DMS153 (cell line): ENCODE measurements at regions not wholly inside any gene's neighbourhood (a gene's known extent, or its start where the extent isn't known, plus 50 kb on each side); places are given as distances from the start of the nearest gene placed in this dataset.
"Not testable (repeated sequence)": the region's sequence is repeated elsewhere in the genome, so short reads cannot be mapped to it uniquely, and the experiment has no call there.

Experiments
- DNase-seq: peaks from one replicate; lab custom pipeline; 2025; lab: John Stamatoyannopoulos, UW

DNA sequence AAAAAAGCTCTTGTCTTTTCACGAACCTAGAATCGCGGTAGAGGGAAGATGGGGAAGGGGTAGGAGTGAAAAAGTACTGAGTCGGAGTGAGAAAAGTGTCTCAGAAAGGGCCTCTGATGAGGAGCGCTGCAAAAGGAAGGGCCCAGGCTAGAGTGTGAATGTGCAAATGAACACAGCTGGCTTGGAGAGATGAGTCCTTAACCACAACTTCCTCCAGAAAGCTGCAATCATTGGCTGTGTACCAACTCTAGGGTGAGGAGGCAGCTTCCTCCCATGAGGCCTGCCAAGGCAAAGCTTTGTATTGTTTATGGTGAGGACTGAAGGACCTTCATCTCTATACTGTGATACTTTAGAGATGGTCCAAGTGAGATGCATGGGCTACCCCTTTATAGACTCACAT is 566.9 kb upstream of the ANO5 start:
- DNase-seq, result no peak

DNA sequence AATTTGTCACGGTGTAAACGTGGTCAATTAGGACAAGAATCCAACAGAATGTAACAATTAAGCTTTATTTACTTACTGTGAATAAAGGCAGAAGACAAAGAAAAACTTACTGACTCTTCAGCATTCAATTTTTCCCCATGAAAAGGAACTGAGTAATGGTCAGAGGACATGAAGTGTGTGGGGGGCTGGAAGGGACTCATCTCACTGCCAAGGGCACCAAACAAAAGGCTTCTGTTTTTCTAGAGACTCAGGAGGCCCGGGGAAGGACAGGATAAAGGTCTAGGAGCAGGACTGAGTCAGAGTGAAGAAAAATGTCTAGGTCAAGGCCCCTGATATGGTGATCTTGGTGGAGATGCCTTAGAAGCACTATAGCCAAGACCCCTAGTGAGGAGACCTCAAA is 564.2 kb upstream of the ANO5 start:
- no peak for DNase-seq

DNA sequence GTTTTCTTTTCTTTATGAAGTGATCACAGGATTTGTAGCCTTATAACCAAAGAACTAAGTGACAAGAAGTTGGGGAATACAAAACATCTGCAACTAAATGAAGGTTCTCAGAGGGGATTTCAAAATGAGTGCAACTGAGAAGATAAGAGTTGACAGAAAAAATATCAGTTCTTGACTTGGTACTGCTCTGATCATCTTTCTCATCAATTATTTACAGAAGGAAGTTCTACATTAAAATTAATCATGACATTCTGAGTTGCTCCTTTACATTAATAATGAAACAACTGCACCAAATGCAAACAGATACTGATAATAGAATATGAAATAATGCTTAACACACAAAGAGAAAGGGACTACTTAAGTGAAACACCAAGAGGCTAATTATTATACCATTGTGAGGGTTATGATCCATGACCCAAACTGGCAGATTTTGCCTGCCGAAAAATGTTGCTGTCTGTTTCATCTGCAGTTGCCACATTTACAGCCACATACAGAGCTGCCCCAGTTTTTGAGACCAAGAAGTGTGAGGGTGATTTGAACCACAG is 561.9 kb upstream of the ANO5 start:
- DNase-seq, result no peak

DNA sequence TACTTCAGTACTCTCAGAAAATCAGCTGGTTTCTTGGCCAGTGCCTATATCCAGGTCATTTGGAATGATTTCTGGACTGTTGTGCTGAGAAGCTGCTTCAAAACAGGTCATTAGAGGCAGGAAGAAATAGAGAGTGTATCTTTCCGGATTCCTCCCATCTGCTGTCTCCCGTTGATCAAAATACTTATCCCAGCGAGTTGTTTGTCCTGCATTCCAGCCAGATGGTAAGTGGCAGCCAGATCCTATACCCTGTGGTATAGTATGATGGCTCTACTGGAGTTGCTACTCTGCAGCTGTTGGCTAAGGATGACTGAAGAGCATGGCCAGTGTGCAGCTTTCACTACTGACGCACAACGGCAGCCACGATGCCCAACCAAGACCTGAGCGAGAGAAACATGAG is 560.9 kb upstream of the ANO5 start:
- DNase-seq, result no peak

DNA sequence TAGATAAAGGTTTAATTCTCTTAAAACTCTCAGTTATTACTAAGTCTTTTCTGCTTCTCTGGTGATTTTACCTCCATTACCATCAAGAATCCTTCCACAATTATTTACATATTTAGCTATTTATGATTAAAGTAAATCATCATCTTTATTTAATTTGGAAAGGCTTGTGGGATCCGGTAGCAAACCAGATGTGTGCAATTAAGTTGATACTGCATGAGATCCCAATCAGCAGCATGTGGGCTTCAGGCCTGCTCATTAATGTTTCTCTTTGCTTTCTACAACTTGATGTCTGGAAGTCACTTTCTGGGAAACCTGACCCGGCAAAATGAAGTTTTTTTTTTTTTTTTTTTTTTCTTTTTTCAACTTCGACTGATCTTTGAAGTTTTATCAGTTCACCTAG is 558.4 kb upstream of the ANO5 start:
- no peak for DNase-seq

DNA sequence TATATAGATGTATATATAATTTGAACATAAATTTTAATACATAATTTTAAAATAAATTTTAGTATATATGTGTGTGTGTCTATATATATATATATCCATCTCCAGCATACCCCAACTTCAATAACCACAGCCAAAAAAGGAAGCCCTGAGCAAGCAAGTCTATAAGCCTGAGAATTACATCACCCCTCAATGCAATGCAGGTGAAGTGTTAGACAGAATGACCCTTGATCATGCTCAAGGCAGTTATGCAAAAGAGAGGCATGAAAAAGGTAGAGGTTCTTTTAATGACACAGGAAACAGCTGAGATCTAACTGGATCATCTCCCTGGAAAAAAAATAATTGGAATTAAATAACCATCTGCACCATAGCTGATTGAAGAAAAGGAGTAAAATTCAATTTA is 557.9 kb upstream of the ANO5 start:
- no peak for DNase-seq

DNA sequence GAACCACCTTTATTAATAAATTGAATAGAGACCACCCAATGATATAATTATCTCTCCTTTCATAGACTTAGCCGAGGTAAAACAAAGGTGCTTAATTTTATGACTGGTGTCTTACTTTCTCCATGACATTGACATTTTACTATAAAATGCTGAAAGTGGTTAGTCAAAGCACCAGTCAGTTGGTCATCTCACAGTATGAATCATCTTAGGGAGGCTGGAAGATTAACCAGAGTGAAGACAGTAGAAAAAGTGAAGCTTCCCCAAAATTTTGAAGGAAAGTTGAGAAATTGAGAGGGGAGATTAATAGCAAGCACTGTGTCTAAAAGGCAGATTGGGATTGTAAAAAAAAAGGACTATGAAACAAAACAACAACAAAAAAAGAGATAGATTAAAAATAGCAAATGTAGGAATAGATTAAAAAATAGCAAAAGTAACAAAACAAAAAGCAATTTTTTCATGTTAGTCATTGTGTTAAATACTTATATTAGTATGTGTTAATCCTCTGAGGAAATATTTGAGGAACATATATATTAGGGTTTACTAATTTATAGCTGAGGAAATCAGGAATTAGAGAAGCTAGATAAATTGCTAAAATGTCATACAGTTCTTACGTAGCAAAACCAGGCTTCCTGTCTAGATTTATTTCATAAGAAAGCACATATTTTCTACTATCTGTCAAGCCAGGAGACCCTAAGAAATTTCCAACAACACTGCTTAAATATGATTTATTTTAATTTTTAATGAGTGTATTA is 557.3 kb upstream of the ANO5 start:
- DNase-seq, result no peak

DNA sequence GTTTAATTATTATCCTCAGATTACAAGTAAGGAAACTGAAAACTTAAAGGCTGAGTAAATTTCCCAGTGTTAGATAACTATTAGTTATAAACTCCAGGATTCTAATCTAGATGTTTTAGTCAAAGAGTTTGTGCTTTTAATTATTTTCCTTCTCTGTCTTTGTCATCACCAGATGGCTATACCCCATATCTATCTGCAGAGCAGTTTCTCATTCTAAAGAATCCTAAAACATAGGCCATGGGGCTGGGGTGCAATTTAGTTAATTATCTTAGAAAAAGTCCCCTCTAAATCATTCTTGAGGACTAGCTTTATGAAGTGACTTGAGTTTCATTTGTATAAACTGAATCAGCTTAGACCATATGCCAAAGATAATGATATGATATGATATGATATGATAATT is 556.3 kb upstream of the ANO5 start:
- no peak for DNase-seq

DNA sequence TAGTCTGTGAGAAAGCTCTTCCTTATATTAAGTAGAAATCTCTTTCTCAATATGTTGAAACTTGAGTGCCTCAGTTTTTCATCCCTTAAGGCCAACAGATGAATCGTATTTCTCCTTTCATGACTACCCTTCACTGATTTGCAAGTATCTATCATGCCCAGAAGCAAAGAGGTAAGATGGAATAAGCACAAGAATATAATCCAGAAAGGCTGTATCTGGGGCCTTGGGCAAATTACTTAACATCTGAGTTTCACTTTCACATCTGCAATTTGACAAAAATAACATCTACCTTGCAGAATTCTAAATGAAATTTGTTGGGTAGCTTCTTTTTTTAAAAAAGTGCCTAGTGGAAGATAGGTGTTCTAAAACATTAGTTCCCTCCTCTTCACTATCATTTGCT is 552.4 kb upstream of the ANO5 start:
- no peak for DNase-seq

DNA sequence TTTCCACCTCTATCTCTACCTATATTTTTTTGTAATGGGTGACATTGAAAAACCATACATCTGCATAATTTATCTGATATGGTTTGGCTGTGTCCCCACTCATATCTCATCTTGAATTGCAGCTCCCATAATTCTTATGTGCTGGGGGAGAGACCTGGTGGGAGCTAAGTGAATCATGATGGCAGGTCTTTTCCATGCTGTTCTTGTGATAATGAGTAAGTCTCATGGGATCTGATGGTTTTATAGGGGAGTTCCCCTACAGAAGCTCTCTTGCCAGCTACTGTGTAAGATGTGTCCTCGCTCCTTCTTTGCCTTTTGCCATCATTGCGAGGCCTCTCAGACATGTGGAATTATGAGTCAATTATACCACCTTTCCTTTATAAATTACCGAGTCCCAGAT is 551.0 kb upstream of the ANO5 start:
- no peak for DNase-seq

DNA sequence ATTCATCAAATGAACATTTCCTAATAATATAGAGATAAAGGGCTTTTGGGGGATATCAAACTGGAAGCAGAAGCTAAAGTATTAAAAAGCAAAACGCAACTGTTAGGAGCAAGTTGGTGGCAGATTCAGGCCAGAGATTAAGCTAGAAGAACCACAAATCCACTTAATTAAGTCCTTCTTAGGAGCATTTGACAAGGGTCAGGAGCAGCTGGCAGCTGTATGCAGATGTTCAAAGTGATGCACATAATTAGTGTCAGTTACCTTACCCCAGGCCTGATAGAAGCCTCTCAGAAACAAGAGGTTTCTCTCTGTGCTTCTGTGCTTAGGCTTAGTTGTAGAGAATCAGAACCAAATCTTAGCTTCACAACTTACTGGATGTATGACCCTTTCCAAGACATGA is 546.5 kb upstream of the ANO5 start:
- DNase-seq, result no peak

DNA sequence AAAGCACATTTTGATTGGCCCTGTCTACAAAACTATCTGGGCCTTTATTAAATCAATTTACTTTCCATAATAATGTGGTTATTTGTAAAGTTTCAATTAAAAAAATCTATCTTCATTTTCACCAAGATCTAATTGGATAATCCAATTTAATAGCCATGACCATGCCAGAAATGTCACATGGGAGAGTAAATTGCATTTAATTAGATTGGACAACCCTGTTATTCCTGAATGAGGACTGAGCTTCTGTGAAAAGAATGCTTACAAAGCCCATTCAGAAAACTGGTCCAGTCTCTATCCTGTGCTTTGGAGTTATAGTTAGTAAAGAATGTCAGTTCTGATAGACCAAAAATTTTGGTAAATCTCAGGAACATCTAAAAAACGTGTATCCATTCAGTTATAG is 541.9 kb upstream of the ANO5 start:
- DNase-seq, result no peak

DNA sequence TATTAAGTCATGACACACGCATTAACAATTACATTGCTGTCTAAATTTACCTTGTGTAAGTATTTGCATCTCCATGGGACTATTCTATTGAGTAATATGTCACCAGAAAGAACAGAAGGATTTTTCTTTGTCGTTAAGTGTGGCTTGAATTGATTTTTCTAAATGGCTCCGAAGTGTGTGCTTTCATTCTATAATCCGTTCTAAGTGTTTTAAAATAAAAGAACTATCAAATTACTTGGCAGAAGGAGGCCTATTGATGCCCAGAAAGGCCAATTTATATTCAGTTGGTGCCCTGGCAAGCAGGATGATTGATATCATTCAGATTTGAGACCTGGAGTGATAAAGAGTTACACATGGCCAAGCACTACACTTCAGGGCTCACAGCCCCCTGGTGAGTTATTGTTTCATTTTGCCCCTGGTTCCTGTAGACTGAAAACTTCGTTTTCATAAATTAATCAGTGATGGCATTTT is 538.9 kb upstream of the ANO5 start:
- DNase-seq, result peak; percentile 87

DNA sequence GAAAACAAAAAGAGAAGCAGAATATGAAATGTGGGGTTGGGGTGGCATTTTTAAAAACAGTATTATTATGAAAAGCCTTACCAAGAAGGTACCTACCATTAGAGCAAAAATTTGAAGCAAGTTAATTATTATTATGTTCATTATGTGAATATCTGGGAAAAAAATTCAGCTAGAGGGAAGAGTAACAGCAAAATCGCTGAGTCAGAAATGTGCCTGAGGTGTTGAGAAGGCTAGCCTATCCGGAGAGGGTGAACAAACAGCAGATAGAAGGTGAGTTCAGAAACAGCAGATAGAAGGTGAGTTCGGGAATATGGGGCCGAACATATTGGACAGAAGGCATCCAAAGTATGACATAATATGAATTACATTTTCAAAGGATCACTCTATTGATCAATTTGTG is 536.8 kb upstream of the ANO5 start:
- no peak for DNase-seq

DNA sequence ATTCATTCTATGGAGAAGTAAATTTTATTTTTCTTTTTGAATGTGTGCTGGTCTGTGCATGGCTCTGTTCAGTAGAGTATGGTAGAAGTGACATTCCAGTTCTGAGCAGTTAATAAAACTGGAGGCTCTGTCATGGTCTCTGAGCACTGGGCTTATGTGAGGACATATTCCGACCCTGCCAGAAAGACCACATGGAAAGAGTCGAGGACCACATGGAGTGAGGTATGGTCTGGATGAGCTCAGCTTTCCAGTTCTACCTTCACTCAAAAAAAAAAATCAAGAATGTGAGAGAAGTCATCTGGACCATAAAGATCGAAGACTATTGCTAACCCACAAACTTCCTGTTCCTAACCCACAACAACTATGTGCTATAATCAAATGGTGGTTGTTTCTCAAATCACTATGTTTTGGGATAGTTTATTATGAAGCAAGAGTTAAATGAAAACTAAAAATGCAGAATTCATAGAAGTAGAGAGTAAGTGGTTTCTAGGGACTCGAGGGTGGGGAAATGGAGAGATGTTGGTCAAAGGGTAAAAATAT is 534.2 kb upstream of the ANO5 start:
- DNase-seq, result no peak

DNA sequence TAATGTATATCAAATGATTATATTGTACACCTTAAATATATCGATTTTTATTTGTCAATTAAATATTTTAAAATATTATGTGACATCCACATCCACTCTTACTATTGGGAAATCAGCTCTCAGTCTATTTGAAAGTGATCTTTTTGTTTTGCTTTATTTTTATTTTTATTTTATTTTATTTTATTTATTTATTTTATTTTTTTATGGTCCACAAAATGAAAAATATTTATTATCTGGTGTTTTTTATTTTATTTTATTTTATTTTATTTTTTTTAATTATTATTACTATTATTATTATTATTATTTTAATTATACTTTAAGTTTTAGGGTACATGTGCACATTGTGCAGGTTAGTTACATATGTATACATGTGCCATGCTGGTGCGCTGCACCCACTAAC is 533.5 kb upstream of the ANO5 start:
- not testable (repeated sequence) for DNase-seq

DNA sequence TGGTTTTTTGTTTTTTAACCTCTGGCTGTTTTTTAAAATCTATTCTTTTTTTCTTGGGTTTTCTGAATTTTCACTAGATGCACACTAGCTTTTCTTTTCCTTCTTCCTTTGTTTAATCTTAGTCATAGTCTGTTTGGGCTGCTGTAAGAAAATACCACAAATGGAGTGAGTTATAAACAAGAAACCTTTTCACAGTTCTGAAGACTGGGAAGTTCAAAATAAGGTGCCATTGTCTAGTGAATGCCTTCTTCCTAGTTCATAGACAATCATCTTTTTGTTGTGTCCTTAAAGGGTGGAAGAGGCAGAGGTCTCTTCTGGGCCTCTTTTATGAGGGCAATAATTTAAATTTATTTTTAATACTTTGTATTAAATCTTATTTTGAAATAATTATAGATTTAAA is 532.9 kb upstream of the ANO5 start:
- no peak for DNase-seq

DNA sequence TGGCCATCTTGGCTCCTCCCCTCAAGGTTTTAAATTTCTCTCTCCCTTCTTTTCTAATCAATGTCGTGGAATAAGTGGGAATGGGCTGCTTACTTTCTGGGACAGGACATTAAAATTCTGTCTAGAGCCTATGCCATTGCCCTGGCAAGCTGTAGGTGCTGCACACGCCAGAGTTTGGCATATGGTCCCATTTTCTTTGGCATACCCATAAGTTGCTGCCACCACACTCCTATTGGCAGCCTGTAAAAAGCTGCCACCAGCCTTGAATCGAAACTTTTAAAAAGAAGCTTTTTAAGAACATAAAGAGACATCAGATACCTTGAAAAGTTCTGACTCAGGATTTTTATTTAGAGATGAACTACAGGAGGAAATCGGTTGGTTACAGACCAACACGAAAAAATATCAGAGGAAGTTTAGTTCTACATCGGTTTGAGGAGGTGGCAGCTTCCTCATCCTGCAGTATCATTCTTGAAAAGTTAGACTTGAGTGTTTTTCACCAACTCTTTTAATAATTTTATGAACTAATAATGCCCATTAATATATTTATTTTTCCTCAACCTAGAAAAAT is 517.8 kb upstream of the ANO5 start:
- no peak for DNase-seq

DNA sequence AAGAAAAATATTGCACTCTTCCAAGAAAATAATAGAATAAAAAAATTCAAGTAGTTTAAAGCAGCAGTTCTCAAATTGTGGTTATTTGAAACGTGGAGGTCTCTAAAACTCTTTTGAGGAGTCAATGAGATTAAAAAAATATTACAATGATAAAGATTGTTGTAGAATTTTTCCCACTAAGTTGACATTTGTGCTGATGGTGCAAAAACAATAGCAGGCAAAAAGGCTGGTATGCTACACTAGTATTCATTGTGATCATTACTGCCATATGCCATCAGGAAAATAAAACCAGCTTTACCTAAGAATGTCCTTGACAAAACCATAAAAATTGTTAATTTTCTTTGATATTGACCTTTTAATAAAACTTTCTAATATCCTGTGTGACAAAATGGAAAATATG is 505.2 kb upstream of the ANO5 start:
- no peak for DNase-seq

DNA sequence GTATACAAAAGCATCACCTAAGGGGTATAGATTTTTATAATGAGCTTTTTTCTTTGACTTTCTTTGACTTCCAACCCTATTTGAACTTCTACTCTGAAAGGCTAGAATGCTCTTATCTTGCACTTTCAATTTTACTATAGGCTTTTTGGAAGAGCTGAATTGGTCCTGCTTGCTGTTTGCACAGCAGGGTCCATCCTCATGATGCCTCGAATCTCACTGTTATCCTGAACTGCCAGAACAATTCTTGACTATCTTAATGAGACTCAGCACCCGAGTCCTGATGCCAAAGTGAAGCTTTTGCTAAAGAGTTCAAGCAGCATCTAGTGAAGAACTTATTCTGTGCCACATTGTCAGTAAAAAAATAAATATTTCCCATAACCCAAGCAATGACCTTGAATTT is 488.3 kb upstream of the ANO5 start:
- DNase-seq, result no peak

DNA sequence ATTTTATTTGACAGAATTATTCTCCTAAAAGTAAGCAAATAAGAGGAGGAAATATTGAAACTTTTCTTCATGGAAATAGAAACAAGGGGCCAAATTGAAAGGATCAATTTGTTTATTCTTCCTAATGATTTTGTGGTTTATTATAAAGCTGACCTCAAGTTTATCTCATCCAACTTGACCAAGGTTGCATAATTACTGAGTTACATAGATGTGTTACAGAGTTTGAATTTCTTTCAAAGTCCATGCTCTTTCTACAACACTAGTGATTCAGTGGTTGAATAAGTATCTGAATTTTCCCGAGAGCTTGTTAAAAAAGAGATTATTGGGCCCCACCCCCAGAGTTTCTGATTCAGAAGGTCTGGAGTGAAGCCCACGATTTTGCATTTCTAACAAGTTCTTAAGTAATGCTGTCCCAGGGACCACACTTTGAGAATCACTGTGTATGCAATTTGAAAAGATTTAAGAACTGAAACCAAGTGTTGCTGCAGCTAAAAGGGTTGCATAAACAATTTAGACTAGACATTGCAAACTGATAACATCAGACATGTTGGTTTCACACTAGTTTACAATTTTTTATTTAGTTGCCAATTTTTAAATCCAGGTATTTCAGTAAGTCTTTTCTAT is 485.7 kb upstream of the ANO5 start:
- no peak for DNase-seq

DNA sequence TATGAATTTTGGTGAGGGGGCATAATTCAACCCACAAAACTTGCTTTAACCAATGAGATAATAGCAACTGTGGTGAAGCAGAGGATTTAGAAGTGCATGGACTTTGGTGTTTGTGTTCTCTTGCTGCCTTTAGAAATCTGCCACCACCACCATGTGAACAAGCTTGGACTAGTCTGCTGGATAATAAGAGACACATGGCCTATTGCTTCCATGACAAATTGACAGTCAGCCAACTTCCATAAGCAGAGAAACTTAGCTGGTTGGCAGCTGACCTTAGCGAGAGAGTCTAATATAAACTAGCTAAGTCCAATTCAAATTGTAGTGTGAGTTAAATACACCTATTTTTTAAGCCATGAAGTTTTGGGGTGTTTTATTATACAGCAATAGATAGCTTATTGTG is 482.1 kb upstream of the ANO5 start:
- peak; percentile 76 for DNase-seq

DNA sequence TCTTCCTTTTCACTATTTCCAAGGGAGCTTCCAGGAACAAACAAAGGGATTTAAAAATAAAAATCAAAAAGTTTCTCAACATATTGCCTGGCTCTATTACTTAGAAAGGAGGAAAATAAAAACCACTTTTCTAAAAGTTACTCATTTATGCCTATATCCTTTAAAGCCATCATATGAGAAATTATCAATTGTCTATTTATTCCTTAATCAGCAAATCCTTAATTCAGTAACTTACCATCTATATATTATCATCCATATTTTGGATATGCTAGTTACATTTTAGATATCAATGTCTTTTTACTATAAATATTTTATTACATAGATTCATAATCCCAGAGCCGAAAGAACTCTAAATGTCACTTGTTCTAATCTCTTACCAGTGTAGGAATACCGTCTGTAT is 481.5 kb upstream of the ANO5 start:
- no peak for DNase-seq
